H1 (cell line): ENCODE measurements at regions not wholly inside any gene's neighbourhood (a gene's known extent, or its start where the extent isn't known, plus 50 kb on each side); places are given as distances from the start of the nearest gene placed in this dataset.

Experiments
- BACH1 ChIP-seq: IDR thresholded peaks from 2 replicates; pipeline ENCODE4 v1.6.1; 2012; ENCODE audit warnings: low read length, improper control_type of control experiment
- EGR1 ChIP-seq: IDR thresholded peaks from 2 replicates; pipeline ENCODE4 v1.6.1; 2011; ENCODE audit warnings: low read depth, low read length, borderline replicate concordance
- GABPA ChIP-seq: IDR thresholded peaks from 2 replicates; pipeline ENCODE4 v1.6.1; 2011; ENCODE audit warnings: mild to moderate bottlenecking, low read length, moderate library complexity, borderline replicate concordance; ENCODE audit not compliant: insufficient read depth
- JUN ChIP-seq: IDR thresholded peaks from 2 replicates; pipeline ENCODE4 v1.6.1; 2011; ENCODE audit warnings: low read depth, mild to moderate bottlenecking, improper control_type of control experiment, low read length
- TAF7 ChIP-seq: optimal IDR thresholded peaks from 2 replicates; pipeline ENCODE3; 2011; ENCODE audit warnings: low read depth, mild to moderate bottlenecking, inconsistent platforms, low read length, moderate library complexity, borderline replicate concordance
- YY1 ChIP-seq: IDR thresholded peaks from 2 replicates; pipeline ENCODE4 v1.6.1; 2011; ENCODE audit warnings: low read depth, mild to moderate bottlenecking, low read length
- TF ChIP-seq, protein P1 (sequence below): fragments of 300-600 bp; sonication (generic); IDR thresholded peaks from 2 replicates; pipeline ENCODE4 v1.7.1; 2012; ENCODE audit warnings: low read length, moderate library complexity, mild to moderate bottlenecking, inconsistent platforms; ENCODE audit not compliant: insufficient replicate concordance
- TF ChIP-seq, protein P2 (sequence below): IDR thresholded peaks from 2 replicates; pipeline ENCODE4 v1.6.1; 2012; ENCODE audit warnings: inconsistent platforms

DNA sequence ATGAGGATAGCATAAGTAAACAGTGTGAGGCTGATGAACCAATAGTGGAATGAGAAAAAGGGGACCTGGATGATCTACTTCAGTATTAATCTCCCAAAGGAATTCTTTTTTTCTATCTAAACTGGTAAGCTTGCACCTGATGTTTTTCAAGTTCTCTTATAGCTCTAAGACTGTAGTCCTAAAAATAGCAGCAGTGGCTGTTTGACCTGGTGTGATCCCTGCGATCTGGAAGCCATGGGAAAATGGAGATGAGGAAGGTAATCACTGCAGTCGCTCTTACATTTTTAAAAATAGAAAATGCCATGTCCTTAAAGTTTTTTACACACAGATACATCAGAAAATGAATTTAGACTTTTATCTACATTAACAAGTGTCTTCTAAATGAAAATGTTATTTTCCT, 926.4 kb upstream of the SLC35B3 start (continued):
- TF ChIP-seq, protein P1, sequence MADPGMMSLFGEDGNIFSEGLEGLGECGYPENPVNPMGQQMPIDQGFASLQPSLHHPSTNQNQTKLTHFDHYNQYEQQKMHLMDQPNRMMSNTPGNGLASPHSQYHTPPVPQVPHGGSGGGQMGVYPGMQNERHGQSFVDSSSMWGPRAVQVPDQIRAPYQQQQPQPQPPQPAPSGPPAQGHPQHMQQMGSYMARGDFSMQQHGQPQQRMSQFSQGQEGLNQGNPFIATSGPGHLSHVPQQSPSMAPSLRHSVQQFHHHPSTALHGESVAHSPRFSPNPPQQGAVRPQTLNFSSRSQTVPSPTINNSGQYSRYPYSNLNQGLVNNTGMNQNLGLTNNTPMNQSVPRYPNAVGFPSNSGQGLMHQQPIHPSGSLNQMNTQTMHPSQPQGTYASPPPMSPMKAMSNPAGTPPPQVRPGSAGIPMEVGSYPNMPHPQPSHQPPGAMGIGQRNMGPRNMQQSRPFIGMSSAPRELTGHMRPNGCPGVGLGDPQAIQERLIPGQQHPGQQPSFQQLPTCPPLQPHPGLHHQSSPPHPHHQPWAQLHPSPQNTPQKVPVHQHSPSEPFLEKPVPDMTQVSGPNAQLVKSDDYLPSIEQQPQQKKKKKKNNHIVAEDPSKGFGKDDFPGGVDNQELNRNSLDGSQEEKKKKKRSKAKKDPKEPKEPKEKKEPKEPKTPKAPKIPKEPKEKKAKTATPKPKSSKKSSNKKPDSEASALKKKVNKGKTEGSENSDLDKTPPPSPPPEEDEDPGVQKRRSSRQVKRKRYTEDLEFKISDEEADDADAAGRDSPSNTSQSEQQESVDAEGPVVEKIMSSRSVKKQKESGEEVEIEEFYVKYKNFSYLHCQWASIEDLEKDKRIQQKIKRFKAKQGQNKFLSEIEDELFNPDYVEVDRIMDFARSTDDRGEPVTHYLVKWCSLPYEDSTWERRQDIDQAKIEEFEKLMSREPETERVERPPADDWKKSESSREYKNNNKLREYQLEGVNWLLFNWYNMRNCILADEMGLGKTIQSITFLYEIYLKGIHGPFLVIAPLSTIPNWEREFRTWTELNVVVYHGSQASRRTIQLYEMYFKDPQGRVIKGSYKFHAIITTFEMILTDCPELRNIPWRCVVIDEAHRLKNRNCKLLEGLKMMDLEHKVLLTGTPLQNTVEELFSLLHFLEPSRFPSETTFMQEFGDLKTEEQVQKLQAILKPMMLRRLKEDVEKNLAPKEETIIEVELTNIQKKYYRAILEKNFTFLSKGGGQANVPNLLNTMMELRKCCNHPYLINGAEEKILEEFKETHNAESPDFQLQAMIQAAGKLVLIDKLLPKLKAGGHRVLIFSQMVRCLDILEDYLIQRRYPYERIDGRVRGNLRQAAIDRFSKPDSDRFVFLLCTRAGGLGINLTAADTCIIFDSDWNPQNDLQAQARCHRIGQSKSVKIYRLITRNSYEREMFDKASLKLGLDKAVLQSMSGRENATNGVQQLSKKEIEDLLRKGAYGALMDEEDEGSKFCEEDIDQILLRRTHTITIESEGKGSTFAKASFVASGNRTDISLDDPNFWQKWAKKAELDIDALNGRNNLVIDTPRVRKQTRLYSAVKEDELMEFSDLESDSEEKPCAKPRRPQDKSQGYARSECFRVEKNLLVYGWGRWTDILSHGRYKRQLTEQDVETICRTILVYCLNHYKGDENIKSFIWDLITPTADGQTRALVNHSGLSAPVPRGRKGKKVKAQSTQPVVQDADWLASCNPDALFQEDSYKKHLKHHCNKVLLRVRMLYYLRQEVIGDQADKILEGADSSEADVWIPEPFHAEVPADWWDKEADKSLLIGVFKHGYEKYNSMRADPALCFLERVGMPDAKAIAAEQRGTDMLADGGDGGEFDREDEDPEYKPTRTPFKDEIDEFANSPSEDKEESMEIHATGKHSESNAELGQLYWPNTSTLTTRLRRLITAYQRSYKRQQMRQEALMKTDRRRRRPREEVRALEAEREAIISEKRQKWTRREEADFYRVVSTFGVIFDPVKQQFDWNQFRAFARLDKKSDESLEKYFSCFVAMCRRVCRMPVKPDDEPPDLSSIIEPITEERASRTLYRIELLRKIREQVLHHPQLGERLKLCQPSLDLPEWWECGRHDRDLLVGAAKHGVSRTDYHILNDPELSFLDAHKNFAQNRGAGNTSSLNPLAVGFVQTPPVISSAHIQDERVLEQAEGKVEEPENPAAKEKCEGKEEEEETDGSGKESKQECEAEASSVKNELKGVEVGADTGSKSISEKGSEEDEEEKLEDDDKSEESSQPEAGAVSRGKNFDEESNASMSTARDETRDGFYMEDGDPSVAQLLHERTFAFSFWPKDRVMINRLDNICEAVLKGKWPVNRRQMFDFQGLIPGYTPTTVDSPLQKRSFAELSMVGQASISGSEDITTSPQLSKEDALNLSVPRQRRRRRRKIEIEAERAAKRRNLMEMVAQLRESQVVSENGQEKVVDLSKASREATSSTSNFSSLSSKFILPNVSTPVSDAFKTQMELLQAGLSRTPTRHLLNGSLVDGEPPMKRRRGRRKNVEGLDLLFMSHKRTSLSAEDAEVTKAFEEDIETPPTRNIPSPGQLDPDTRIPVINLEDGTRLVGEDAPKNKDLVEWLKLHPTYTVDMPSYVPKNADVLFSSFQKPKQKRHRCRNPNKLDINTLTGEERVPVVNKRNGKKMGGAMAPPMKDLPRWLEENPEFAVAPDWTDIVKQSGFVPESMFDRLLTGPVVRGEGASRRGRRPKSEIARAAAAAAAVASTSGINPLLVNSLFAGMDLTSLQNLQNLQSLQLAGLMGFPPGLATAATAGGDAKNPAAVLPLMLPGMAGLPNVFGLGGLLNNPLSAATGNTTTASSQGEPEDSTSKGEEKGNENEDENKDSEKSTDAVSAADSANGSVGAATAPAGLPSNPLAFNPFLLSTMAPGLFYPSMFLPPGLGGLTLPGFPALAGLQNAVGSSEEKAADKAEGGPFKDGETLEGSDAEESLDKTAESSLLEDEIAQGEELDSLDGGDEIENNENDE, result no peak
- TF ChIP-seq BACH1 (no peak), EGR1 (no peak), JUN (no peak), GABPA (no peak), YY1 (no peak), TAF7 (no peak)
- TF ChIP-seq, protein P2, sequence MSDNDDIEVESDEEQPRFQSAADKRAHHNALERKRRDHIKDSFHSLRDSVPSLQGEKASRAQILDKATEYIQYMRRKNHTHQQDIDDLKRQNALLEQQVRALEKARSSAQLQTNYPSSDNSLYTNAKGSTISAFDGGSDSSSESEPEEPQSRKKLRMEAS, result no peak
- TF ChIP-seq, all 59 proteins: peak for 0
